ENCODE measurements at regions not wholly inside any gene's neighbourhood (a gene's known extent, or its start where the extent isn't known, plus 50 kb on each side); places are given as distances from the start of the nearest gene placed in this dataset.
A peak's percentile ranks its signal among the peaks of the same experiment; 100 is the strongest.

DNA sequence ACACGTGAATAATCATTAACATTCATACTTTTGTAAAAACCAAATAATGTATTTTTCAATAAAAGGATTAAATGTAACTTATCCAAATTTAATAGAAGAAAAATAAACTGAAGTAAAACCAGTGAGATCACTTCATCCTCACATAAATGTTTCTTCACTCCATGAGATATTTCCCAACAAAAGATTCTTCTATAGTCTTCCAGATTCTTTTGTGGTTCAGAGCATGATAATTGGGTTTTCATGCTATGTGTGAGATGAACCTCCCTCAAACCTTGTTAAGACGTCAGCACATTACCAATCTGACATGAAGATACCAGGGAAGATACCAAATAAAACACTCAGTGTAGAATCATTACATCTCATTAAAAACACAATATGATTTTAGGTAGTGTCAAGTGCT, 62.9 kb upstream of the OXGR1 start:
- DNase-seq, result no peak

DNA sequence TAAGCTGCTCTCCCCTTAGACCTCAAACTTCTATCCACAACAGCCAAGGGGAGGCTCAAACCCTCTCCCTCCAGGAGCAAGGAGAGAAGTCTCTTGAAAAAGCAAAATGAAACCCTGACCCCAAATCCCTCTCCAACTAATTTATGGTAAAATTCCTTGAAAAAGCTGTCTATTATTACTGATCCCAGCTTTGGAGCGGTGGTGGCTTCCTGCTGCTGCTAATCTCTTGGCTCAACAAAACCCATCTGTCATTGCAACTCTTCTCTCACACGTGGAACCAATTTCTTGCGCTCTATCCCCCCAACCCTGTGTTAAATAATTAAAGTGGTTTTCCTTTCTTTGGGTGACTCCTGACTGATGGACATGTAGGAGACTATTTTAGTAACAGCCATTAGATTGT, 64.1 kb upstream of the OXGR1 start:
- peak; percentile 92 for DNase-seq

DNA sequence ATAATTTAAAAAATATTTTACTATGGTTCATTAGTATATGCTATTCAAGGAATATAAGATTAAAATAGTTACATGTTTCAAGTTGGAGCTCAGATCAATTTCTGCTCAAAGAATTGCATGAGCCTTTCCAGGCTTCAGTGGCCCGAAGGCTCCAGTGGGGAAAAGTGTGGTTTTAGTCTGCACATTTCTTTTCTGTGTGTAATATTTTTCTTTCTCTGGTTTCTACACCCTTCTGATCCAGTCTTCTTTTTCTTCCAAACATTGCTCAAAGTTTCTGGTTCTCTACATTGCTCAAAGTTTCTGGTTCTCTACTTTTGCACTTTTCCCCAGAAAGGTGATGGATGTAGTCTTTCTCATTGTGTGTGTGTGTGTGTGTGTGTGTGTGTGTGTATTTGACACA, 64.7 kb upstream of the OXGR1 start:
- DNase-seq, result no peak

DNA sequence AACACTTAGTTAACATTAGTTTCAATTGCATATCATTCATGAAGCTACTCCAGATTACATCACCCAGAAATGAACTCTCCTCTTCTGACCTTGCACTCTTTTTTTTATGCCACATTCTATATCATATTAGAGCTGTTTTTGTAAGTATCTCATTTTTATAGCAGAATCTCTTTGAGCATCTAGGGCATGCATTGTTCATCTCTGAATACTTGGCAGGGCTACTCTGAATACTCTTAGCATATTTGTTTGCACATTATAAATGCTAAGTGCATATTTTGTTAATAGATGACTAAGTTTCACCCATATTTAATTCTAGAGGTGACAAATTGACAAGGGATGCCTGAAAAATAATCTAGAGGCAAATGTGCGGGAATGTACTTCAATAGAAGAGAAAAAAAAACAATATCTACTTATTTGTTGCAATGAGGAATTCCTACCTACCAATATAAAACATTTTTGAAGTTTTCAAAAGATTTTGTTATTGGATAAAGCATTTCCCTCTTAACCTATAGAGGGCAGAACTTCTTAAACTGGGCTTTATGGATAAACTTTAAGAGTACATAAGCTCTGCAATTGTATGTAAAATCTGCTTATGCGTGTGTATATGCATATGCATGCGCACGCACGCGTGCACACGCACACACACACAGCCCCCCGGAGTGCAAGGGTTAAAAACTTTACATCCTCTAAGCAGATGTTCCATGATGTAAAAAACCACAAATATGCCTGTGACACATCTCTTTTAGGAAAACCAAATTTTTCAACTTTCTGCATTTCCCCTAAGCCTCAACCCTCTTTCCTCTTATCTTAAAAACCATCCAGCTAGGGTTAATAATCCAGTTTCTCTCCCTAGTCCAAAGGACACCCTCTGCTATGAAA, 73.0 kb upstream of the OXGR1 start:
- no peak for DNase-seq

DNA sequence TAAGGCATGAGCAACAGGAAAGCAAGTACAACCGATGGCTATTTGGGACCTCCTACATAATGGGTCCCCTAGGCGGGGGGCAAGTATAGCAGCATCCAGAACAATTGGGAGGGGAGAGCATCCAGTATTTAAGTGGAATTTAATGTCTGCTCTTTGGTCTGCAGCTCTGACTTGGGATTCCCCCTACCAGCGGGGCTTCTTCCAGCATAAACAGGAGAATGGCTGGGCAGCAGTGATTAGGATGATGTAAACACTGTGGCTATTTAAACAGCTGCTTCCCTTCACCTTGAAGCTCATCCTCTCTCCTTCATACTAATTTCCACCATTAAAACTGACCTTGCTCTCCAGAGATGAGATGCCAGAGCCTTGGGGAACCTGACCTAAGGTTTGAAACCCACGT, 73.9 kb upstream of the OXGR1 start:
- no peak for DNase-seq

DNA sequence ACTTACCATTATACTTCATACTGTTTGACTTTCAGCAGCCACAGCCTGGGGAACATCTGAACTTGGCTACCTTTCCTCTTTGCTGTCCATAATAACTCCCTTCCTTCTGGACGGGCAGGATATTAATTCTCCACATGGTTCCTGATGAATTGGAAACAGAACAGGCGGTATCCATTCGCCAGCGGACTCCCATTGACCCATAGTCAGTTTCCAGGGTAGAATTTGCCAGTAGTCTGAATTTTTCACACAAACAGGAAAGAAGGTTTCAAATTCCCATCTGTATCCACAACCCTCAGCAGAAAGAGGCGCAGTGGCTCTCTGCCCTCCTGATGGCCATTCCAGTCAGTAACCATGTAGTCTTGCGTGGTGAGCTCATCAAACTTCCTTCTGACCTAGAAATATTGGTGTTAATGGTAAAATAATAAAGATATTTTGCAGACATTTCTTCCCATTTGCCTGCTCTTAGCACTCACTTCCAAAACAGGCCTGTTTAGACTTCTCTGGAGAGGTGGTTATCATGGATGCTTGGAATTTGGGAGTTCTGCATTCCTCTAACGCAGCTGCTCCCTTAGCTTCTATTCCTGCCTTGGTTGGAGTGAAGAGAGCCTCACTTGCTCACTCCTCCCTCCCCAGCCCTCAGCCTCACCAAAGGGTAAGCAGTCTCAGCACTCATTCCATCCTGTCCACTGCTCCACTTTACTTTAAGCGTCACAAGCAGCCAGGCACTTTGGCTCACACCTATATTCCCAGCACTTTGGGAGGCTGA, 75.0 kb upstream of the OXGR1 start:
- DNase-seq, result no peak

DNA sequence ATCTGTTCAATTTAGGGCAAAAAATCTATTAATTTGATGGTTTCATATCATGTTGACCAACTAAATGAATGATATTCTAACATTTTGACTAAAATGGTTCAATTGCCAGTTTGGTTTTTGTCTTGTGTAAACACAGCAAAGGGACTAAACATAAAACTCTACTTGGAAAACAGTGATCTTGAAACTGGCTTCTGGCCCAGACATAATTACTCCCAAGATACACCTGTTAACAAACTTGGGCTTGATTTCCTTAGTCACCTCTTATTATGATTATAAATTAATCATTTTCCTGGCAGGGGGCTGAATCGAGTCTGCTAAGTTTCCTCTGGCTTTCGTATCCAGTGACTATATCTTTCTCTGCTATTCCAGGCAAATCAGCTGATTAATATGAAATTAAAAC, 78.0 kb upstream of the OXGR1 start:
- DNase-seq, result no peak

DNA sequence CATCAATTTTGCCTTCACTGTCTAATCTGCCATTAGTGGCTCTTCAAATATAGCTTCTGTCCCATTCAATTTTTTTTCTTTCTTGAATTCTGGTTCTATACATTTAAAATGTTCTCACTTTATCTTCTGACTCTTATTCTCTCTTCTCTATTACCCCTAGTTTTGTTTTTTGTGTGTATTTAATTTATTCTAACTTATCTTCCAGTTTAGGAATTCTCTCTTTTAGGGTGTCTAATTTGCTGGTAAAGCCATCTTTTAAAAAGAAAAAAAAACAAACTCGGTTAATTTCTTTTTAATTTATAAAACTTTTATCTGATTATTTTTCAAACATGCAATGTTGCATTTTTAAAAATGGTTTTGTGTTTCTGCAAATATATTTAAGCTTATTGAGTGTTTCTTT, 80.3 kb upstream of the OXGR1 start:
- DNase-seq, result no peak

DNA sequence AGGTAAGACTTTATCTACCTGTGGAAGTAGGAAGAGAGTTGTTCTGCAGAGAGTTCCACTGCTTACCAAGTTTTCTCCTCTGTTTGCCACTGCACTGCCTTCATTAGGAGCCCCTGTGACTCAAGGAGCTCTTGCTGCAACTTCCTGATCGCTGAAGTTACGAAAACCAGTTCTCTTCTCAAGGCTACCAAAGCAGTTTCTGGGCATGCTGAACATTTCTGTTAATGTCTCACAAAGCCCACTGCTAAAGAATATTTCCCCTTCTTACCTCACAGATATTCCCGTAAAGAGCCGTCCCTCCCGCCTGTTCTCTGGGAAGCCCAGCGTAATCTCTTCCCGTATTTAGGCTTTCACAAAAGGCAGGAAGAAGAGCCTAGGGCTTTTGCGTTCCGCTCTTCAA, 82.6 kb upstream of the OXGR1 start:
- no peak for DNase-seq

DNA sequence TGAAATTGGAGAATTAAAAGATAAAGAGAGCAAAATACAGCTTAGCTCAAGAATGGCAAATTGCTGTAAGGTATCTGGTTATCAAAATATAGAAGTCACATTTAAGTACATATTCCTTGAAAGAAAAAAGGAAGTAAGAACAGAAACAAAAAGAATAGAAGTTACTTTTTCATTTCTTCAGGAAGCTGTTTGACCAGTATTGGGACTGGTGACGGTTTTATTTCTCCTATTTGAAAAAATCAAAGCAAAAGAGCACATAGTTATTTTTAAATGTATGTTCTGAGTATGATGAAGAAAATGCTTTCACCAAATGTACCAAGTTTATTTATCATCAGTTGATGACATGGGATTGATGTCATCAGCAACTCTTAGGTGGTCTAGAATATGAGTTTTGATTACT, 83.1 kb upstream of the OXGR1 start:
- no peak for DNase-seq

DNA sequence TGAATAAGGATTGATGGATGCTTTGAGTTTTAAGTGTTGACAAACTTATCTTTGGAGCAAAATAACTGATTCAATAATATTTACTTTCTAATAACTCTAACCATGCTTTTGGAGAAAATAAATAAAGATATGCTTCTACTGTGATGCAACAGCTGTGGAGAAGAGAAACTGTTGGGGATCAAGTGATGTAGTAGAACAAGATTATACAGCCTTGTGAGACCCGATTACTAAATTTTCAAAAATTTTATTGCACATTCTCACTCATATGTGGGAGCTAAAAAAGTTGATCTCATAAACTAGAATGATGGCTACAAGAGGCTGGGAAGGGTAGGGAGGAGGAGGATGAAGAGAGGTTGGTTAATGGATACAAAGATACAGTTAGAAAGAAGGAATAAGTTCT, 85.5 kb upstream of the OXGR1 start:
- no peak for DNase-seq

DNA sequence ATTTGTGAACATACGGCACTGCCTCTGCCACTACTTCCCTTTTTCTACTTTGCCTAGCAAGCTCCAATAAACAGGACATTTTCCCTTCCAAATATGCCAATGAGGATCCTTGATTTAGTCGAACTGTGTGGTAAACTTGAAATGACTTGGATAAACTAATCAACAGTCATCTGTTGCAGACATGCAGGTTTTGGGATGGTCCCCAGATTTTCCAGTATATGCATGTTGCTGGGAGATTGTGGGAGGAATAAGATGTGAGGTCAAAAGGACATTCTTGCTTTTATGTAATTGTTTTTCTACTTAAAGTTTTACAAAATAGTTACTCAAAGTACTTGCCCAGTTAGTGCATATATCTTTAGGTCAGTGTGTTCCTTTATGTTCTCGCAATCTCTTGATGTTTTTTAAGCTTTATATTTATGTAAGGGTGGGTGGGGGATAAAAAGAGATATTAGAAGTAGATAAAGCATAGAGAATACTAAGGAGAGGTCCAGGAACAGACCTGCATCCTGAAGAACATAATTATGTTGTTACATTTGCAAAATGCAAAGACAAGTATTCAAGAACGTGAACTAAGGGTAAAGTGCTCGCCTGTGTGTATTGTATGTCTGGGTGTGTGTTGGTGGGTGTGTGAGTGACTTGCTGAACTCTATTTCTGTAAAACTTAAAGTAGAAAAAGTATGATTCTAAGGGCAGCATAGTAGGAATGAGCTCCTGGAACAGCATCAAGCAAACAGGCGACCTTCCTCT, 88.4 kb upstream of the OXGR1 start:
- DNase-seq, result no peak

DNA sequence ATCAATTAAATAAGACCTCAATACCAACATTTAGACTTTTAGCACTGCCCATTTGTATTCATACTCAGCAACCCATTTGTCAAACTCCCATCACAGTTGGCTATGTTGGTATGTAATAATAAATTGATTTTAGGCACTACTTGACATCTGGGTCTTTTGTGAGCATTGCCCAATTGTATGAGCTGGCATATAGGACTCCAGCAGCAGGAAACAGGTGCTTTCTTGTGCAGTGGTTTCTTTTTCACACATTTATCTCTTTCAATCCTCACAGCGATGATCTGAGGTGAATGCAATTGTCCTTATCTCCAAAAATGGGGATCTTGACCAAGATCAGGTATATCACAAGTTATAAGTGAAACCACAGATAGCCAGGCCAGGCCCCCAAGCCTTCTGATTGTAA, 96.9 kb upstream of the OXGR1 start:
- no peak for DNase-seq

DNA sequence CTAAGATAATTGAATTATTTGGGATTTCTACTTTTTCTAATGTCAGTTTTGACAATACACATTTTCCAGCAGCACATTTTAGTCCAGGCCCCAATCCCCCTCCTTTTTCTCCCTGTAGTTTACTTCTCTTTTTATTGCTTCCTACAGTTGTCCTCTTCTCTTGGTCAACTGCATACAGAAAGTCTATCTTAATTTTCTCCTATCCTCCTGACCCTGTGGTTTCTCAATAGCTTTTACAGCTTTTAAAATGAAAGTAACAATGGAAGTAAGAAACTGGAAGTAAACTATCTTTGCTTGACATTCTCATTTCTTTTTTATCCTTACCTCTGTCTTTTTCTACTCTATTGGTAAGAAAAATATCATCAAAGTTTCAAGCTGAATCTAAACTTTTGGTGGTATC, 106.5 kb upstream of the OXGR1 start:
- DNase-seq, result no peak

DNA sequence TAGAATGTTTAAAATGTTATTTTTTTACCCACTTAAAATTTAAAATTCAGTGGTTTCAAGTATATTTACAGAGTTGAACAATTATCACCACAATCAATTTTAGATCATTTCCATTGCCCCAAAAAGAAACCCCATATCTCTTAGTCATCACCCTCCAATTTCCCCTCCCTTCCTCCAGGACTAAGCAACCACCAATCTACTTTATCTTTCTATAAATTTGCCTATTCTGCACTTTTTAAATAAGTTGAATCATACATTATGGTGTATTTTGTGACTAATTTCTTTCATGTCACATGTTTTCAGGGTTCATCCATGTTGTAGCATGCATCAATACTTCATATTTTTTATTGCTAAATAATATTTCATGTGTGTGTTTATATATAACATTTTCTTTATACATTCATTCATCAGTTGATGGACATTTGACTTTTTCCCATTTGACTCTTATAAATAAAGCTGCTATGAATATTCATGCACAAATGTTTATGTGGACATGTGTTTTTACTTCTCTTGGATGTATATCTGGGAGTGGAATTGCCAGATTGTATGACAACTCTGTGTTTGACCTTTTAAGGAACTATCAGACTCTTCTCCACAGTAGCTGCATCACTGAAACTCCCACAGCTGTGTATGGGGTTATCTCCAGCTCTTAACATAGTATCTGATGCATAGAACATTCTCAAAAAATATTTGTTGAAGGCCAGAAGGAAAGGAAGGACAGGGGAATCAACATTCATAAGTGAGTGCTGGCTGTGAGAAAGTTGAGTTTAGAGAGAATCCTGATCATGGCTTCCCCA, 107.8 kb upstream of the OXGR1 start:
- DNase-seq, result no peak

DNA sequence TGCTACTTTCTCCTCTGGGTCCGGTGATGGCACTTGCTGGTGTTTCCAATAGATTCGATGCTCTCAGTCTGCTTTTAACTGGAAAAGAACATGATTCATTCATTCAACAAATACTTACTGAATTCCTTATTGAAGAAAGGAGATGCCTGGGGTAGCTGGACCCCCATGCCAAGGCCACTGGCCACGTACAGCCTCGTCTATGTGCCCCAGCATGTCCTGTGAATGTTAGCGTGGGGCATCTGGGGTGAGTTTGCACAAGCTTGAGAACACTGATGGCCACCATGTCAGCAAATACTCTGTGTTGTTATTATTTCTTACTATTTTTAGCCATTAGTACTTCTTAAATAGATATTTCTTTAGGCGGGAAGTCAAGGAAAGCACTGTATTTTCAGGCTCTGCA, 112.0 kb upstream of the OXGR1 start:
- DNase-seq, result no peak

DNA sequence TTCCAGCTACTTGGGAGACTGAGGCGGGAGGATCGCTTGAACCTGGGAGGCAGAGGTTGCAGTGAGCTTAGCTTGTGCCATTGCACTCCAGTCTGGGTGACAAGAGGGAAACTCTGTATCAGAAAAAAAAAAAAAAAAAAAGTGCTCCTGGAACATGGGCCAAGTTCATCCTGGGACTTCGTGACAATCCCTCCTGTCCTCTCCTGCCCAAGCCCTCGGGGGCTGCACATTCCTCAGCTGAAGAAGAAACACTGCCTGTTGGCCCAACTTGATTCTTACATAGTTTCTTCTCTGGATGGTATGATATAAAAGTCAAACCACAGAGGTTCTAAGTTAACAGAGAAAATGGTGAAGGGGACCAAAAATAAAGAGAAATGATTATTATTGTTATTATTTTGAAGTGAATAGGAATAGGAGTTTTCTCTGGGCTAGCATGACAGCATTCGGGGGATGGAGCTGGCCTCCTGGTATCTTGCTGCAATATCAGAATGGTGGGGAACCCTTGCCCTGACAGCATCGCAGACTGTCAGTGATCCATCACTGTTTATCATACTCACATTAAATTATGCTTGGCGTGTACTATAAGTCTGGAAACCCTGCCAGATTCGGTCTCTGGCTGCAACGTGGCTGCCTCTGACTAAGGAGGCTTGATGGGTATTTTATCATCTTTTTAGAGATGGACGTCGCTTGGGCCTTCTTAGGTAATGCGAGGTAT, 113.7 kb upstream of the OXGR1 start:
- no peak for DNase-seq

DNA sequence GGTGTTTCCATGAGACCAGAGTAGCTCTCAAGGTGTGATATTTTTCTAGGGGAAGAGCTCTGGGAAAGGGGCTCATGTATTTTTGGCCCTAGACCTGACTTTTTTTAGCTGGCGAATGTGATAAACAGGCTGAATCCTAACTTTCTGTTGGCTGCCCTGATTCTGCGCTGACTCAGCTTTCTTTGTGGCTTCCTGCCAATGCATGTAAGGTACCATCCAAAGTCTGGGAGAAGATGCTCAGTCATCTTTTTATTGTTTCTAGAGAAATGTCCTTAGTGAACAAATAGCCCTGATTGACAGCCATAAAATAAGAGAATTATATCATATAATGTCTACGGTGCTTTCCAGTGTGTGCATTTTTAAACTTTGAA, 113.6 kb upstream of the MBNL2 start:
- no peak for DNase-seq

DNA sequence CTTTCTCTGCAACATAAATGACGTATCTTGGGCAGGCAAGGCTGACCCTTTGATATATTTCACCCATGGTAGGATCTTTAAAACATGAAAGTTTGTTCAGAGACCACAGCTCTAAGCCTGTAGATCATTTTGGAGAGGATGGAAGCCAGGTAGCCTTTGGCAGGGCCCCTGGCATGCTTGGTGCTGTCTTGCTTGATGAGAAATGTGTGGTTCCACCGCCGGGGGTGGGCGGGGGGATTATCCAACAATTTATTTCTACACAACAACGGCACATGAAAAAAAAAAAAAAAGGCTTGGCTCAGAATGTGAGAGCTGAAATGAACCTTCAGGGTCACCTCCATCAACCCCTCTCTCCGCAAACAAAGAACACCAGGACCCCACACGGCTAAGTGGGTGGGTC, 112.9 kb upstream of the MBNL2 start:
- DNase-seq, result no peak

DNA sequence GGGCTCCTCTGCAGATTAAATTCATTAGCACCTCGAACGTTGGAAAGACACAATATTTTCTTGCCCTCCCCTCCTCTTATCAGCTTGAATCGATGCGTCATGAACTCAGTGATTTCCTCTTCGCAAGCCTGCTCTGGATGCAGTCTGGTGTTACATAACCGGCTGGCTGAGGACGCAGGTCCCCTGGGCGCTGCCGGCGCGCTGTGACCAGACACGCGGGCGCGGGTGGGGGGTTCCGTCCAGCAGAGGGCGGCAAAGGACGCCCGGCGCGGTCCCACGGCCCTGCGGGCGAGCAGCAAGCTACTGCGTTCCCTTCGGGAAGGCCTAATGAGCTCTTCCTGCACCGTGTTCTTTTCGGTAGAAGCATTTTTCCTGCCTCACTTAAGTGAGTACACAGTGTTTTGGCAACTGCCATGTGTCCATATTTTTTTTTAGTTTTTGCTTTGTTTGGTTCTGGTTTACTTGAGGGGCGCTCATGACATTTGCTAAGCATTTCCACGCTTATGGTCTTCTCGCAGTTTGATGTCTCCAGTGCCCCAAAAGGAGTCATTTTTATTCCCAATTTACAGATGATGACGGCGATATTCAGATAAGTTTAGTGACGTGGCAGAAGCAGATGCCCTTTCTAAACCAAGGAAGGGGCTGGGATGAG, 112.2 kb upstream of the MBNL2 start:
- DNase-seq, result peak; percentile 34

DNA sequence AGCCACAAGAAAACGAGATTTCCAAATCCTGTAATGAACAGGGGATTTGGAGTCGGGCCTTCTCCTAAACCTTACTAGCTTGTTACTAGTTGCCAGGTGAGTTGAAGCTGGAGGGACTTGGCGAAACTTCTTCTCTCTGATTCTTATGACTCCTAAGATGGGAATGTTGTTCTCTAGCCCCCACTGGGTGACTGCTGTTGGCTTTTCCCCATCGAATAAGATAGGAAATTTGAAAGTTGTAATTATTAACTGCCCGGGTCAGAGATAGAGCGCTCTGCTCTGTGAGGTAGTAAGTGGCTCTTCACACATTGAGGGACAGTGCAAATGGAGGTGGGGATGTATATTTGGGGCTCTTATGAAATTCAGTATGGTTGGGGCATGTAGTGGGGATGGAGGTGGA, 111.2 kb upstream of the MBNL2 start:
- DNase-seq, result no peak

DNA sequence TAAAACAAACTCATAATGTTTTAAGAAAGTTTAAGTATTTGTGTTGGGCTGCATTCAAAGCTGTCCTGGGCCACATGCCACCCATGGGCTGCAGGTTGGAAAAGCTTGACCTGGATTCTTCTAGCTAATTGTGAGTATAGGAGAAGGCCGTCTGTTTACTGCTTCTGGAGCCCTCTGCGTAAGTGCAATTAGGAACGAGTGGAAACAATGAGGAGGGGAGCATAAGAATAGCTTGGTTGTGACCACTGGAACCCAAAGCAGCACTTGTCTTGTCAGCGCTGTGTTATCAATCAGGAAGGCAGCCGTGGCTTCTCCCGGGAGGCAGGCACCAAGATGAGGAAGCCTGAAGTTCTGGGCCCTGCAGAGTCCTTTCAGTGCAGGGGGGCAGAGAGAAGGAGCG, 110.4 kb upstream of the MBNL2 start:
- no peak for DNase-seq

All from NCI-H524 treated with DMSO at 0.1 percent for 48 hours (cell line).